GM12878 (cell line): ENCODE measurements at regions not wholly inside any gene's neighbourhood (a gene's known extent, or its start where the extent isn't known, plus 50 kb on each side); places are given as distances from the start of the nearest gene placed in this dataset.

ENCODE experiments used
- ATAC-seq: fragments of 200-7000 bp; cut with Tn5 transposase; 3 replicates; pipeline ENCODE4 v1.9.1; 2020; ENCODE audit warnings: mild to moderate bottlenecking, moderate library complexity
- BruUV-seq: library from RNA; stranded (reverse); fragments of 400-500 nt; replicated peaks from 2 replicates; lab custom pipeline; 2021; lab: Mats Ljungman, UMichigan
- CTCF ChIA-PET: fragments of 300-600 bp; sonication (Branson Sonifier 250); formaldehyde crosslinking; extraction: SDS; loops from one replicate; lab custom pipeline; 2021; ENCODE audit warnings: inconsistent platforms; lab: Yijun Ruan, JAX
- POLR2A ChIA-PET: fragments of 350-600 bp; formaldehyde crosslinking; extraction: SDS; loops from one replicate; lab custom pipeline; 2021; ENCODE audit warnings: inconsistent platforms; lab: Charles Lee
- RAD21 ChIA-PET: fragments of 300-600 bp; sonication (Branson Sonifier 250); formaldehyde crosslinking; loops from one replicate; lab custom pipeline; 2023; ENCODE audit warnings: antibody characterized with exemption; ENCODE audit not compliant: unreplicated experiment; lab: Charles Lee
- SMC1A ChIA-PET: fragments of 300-600 bp; sonication (Branson Sonifier 250); formaldehyde crosslinking; loops from one replicate; lab custom pipeline; 2023; ENCODE audit not compliant: unreplicated experiment, uncharacterized antibody; lab: Charles Lee
- DNase-seq: peaks from one replicate; pipeline ENCODE4 v3.0.0-alpha.2; 2011; ENCODE audit warnings: low read depth, low spot score
- FAIRE-seq: peaks from 3 replicates; lab custom pipeline; 2011; peaks lifted over from hg19 to GRCh38; lab: Jason Lieb, UNC
- H2AFZ ChIP-seq: 2 replicates; pipeline ENCODE4 v1.6.0; 2011; ENCODE audit warnings: low read depth, low read length, control low read depth; ENCODE audit not compliant: control insufficient read depth
- H3K27ac ChIP-seq: 2 replicates; pipeline ENCODE4 v1.5.1; 2011; ENCODE audit warnings: control low read depth; ENCODE audit not compliant: control insufficient read depth, insufficient read depth
- H3K27me3 ChIP-seq, 2 experiments: replicated peaks in 1 of 2; 2 replicates each; pipeline versions ENCODE4 v1.6.0 to v1.6.1; 2011; ENCODE audit warnings: low read length in 1 of 2; ENCODE audit not compliant: control insufficient read depth in 2 of 2, insufficient read depth in 2 of 2
- H3K36me3 ChIP-seq, 2 experiments: 2 replicates each; pipeline ENCODE4 v1.5.1; 2011; ENCODE audit warnings: low read length in 1 of 2; ENCODE audit not compliant: control insufficient read depth in 2 of 2, insufficient read depth in 2 of 2
- H3K4me1 ChIP-seq: 2 replicates; pipeline ENCODE4 v1.6.1; 2011; ENCODE audit warnings: mild to moderate bottlenecking, low read length, moderate library complexity, mixed read lengths; ENCODE audit not compliant: control insufficient read depth, insufficient read depth
- H3K4me2 ChIP-seq: 2 replicates; pipeline ENCODE4 v1.6.0; 2011; ENCODE audit warnings: control low read depth; ENCODE audit not compliant: control insufficient read depth, insufficient read depth
- H3K4me3 ChIP-seq: fragments of 200-600 bp; sonication (generic); 2 replicates; pipeline ENCODE4 v1.5.1; 2016
- H3K79me2 ChIP-seq: 2 replicates; pipeline ENCODE4 v1.6.0; 2011; ENCODE audit warnings: low read length; ENCODE audit not compliant: control insufficient read depth, insufficient read depth
- H3K9ac ChIP-seq: 2 replicates; pipeline ENCODE4 v1.8.0; 2011; ENCODE audit warnings: low read length, control low read depth, mixed read lengths; ENCODE audit not compliant: control insufficient read depth, insufficient read depth
- H3K9me3 ChIP-seq: replicated peaks from 3 replicates; pipeline ENCODE4 v1.5.1; 2011; ENCODE audit warnings: mild to moderate bottlenecking, low read length; ENCODE audit not compliant: control insufficient read depth, insufficient read depth
- H4K20me1 ChIP-seq: 2 replicates; pipeline ENCODE4 v1.6.0; 2011; ENCODE audit not compliant: control insufficient read depth, insufficient read depth
- ETV6 ChIP-seq, 2 experiments: fragments of 450-650 bp in 1 of 2; IDR thresholded peaks in 1 of 2; conservative IDR thresholded peaks in 1 of 2; 2 replicates each; pipeline ENCODE4 v1.6.1; 2014; ENCODE audit warnings: antibody characterized with exemption in 1 of 2, borderline replicate concordance in 1 of 2, low read depth in 1 of 2, mild to moderate bottlenecking in 1 of 2, moderate library complexity in 1 of 2
- HDAC6 ChIP-seq: fragments of 200-600 bp; sonication (generic); IDR thresholded peaks from one replicate; pipeline ENCODE4 v1.8.0; 2017; ENCODE audit warnings: antibody characterized with exemption; ENCODE audit not compliant: unreplicated experiment
- KAT2A ChIP-seq: conservative IDR thresholded peaks from 2 replicates; pipeline ENCODE4 v1.6.1; 2011; ENCODE audit warnings: low read depth, low read length; ENCODE audit not compliant: control insufficient read depth
- POU2F2 ChIP-seq: IDR thresholded peaks from 3 replicates; pipeline ENCODE4 v1.6.1; 2011; ENCODE audit warnings: low read depth, mild to moderate bottlenecking, low read length, borderline replicate concordance
- SMC3 ChIP-seq: IDR thresholded peaks from 2 replicates; pipeline ENCODE4 v1.6.1; 2011; ENCODE audit warnings: low read length, improper control_type of control experiment, borderline replicate concordance
- YY1 ChIP-seq: IDR thresholded peaks from 2 replicates; pipeline ENCODE4 v1.6.1; 2011; ENCODE audit warnings: low read depth, mild to moderate bottlenecking, low read length
- ZZZ3 ChIP-seq: IDR thresholded peaks from 2 replicates; pipeline ENCODE4 v1.6.1; 2011; ENCODE audit warnings: low read depth; ENCODE audit not compliant: control insufficient read depth, insufficient read length
- WGBS: methylation state at CpG from one replicate; pipeline ENCODE4 v1.1.6; 2016; ENCODE audit warnings: low lambda C conversion rate; ENCODE audit not compliant: insufficient replicate concordance, insufficient coverage; ENCODE audit errors: missing lambda C conversion rate; 5-methylcytosine and 5-hydroxymethylcytosine counted together
- in situ Hi-C: fragments of 300-500 bp; cut with MboI; formaldehyde crosslinking; loops from 9 replicates; pipeline ENCODE4 v1.14.3; 2018; ENCODE audit warnings: mixed read lengths
- intact Hi-C: fragments of 100-400 bp; cut with micrococcal nuclease; formaldehyde crosslinking; loops from one replicate; pipeline ENCODE4 v1.14.2; 2022; ENCODE audit not compliant: unreplicated experiment
- TF ChIP-seq, protein P1 (sequence below): fragments of 150-350 bp; IDR thresholded peaks from 2 replicates; pipeline ENCODE4 v1.6.1; 2016; ENCODE audit warnings: low read depth, low read length

- in situ Hi-C loops = no loop called here
- SMC1A ChIA-PET = interaction anchor here (0.6 to 1.9 kb wide), 5 partner anchors 8 to 438 kb away, joined by 3 to 4 read pairs (median 3); no protein-coding TSS in a partner anchor
- WGBS = 0% methylated on average over 2 of the region's 2 CpGs
- no peaks in the 10 kb centered on the region for H3K36me3 ChIP-seq
- no peak overlapping the region for H2AFZ ChIP-seq
- no TSS peak for BruUV-seq
- H3K9ac ChIP-seq = no peak overlapping the region
- DNase-seq (no peak), FAIRE-seq (no peak)
- H3K27ac ChIP-seq = no peak overlapping the region
- no peak for TF ChIP-seq ZZZ3
- no peak for TF ChIP-seq YY1
- no peak for TF ChIP-seq POU2F2
- no peak for TF ChIP-seq KAT2A
- no peak for TF ChIP-seq HDAC6
- no peak for TF ChIP-seq SMC3
- TF ChIP-seq ETV6 (conservative IDR thresholded peaks at IDR 0.05 in 1 of 2, IDR thresholded peaks at IDR 0.05 in 1 of 2; ENCODE audit: borderline replicate concordance in 1 of 2, low read depth in 1 of 2) = no peak
- TF ChIP-seq, protein P1, sequence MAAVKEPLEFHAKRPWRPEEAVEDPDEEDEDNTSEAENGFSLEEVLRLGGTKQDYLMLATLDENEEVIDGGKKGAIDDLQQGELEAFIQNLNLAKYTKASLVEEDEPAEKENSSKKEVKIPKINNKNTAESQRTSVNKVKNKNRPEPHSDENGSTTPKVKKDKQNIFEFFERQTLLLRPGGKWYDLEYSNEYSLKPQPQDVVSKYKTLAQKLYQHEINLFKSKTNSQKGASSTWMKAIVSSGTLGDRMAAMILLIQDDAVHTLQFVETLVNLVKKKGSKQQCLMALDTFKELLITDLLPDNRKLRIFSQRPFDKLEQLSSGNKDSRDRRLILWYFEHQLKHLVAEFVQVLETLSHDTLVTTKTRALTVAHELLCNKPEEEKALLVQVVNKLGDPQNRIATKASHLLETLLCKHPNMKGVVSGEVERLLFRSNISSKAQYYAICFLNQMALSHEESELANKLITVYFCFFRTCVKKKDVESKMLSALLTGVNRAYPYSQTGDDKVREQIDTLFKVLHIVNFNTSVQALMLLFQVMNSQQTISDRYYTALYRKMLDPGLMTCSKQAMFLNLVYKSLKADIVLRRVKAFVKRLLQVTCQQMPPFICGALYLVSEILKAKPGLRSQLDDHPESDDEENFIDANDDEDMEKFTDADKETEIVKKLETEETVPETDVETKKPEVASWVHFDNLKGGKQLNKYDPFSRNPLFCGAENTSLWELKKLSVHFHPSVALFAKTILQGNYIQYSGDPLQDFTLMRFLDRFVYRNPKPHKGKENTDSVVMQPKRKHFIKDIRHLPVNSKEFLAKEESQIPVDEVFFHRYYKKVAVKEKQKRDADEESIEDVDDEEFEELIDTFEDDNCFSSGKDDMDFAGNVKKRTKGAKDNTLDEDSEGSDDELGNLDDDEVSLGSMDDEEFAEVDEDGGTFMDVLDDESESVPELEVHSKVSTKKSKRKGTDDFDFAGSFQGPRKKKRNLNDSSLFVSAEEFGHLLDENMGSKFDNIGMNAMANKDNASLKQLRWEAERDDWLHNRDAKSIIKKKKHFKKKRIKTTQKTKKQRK = no peak
- TF ChIP-seq, all 136 proteins: peak for 0
- no peak overlapping the region for H3K4me3 ChIP-seq
- no peak for ATAC-seq
- intact Hi-C loops = no loop called here
- H3K4me1 ChIP-seq = no peaks in the 10 kb centered on the region
- RAD21 ChIA-PET = no interaction called here
- no peaks in the 10 kb centered on the region for H3K27me3 ChIP-seq
- H4K20me1 ChIP-seq = no peaks in the 10 kb centered on the region
- POLR2A ChIA-PET = interaction anchor here (0.8 kb wide), 1 partner anchor 13 kb away, joined by 4 read pairs; no protein-coding TSS in a partner anchor
- H3K9me3 ChIP-seq = peaks cover 8% of the 10 kb centered on the region
- CTCF ChIA-PET = interaction anchor here (0.6 to 1.6 kb wide), 3 partner anchors 10 to 136 kb away, joined by 3 to 7 read pairs (median 3); no protein-coding TSS in a partner anchor
- no peak overlapping the region for H3K4me2 ChIP-seq
- no peaks in the 10 kb centered on the region for H3K79me2 ChIP-seq
Measured at GRCh38 chr15:95698230-95698629, 632.3 kb upstream of the NR2F2 start.
